Fibroblast of skin of left biceps (primary cell): ENCODE measurements at regions not wholly inside any gene's neighbourhood (a gene's known extent, or its start where the extent isn't known, plus 50 kb on each side); places are given as distances from the start of the nearest gene placed in this dataset.
A peak's percentile ranks its signal among the peaks of the same experiment; 100 is the strongest.

Experiments
- DNase-seq, 2 experiments: peaks; one replicate each; pipeline ENCODE4 v3.0.0-alpha.2; 2013; ENCODE audit warnings: low read depth in 2 of 2

DNA sequence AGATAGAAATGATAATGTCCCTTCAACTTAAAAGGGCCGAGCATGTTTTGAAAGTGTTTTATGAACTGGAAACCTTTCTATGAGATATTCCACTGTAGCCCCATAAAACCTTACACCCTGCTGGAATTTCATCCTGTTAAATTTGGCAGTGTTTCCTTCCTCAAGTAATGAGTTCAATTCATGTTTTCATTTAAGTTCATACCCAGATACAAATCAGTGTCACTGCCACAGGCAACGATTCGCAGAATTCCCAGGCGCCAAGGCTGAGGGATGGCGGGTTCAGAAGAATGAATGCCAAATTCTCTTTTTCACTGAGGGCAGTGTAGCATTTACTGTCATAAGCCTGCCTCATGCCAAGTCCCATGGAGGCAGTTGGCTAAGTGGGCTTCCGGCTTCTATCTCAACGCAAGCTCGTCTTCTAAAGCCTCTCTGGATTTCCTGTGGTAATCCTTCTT is 511.8 kb upstream of the ID4 start:
- DNase-seq = no peak

- DNase-seq = peak; percentile 28 to 39
These were observed 509.9 kb upstream of the ID4 start for GRCh38 chr6:19327241-19327640.

DNA sequence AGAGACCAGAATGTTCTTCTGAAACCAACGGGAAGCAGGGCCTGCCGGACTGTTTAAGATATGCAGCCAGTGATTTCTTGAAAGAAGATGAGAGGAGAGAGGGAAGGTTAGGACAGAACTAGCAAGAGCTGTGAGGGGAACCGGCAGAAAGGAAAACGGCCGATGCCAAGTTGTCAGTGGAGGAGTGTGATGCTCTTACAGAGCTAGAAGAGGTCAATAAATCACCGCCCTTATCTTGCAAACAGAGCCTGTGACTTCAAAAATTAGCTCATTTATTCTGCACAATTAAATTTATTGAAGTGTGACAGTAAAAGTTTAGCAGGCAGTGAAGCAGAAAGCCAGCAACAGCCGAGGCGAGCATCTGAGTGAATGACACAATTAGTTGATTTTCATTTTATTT is 509.5 kb upstream of the ID4 start:
- no peak for DNase-seq

- DNase-seq = no peak
These were observed 508.1 kb upstream of the ID4 start for GRCh38 chr6:19329078-19329477.

GRCh38 chr6:19331089-19331488 is 506.1 kb upstream of the ID4 start:
- no peak for DNase-seq

GRCh38 chr6:19332806-19333460 is 504.2 kb upstream of the ID4 start:
- no peak for DNase-seq

DNA sequence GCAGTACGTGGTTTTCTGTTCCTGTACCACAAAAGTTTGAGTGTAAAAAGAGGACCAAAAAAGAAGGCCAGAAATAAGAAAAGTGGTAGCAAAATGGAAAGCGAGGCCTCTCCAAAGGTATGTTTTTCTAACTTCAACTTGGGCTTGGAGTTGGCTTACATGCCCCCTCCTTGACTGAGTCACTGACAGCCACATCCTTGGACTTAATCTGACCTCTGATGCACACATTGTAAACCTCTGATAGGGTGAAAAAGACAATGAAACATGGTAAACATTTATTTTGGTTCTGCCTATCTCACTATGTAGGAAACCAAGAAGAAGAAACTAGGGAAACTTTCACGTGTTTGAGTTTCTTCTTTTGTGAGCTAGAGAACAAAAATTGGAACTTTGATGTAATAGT is 503.2 kb upstream of the ID4 start:
- no peak for DNase-seq

DNA sequence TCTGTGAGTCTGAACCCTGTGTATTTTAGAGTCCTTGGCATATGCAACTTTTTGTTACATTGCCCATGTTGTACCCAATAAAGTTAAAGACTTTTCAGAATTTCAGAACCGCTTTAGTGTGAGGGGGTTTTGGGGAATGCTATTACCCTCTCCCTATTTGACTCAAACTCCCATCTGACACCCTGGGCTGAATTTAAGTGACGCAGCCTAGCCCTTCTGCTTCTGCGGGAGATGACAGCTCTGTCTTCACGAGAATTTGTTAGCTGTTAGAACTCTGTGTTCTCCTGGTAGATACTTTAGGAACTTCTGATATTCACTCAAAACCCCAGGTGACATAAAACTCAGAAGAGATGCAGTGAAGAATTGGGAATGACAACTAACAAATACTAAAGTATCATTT is 500.6 kb upstream of the ID4 start:
- no peak for DNase-seq

- no peak for DNase-seq
These were observed 500.1 kb upstream of the ID4 start for GRCh38 chr6:19337101-19337500.

DNA sequence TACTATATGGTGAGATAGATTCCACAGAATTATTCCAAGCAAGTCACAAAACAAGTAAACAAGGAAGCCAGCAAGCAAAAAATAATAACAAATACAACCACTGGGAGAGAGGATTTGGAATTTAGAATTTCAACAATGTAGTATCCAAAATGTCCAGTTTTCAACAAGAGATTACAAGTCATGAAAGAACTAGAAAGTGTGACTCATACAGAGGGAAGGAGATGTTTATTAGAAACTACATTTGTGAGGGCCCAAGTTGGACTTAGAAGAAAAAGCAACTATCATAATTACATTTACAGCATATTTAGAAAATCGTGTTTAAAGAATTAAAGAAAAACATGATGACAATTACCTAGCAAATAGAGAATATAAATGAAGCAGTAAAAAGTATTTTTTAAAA is 494.6 kb upstream of the ID4 start:
- DNase-seq = no peak

DNA sequence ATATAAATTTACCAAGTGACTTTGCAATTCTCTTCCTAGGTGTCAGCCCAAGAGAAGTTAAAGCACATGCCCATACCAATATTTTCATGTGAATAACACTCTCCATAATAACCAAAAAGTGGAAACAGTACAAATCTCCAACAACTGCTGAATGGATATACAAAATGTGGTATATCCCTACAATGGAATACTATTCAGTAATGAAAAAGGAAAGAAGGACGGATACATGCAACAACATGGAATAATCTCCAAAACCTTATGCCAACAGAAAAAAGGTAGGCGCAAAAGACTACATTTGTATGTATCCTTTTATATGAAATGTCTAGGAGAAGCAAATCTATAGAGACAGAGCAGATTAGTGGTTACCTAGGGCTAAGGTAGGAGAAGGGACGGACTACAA is 487.7 kb upstream of the ID4 start:
- no peak for DNase-seq

- DNase-seq = no peak
These were observed 483.0 kb upstream of the ID4 start for GRCh38 chr6:19354181-19354580.

DNA sequence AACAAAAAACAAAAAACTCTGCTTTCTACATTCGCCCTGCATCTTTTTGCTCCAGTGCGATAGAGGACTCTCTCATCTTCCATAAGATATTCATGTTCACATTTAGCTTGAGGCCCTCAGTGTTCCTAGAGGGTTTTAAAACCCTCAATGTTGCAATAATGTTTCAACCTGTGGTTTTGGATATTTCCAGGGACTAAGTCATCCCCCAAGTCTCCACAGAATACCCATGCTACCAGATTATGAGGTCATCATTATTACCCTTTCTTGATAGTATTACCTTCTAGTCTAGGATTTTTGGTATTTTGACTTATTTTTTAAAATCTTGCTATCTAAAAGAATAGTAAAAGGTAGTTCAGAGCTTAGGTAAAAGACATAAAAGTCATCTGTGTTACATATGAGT is 480.5 kb upstream of the ID4 start:
- DNase-seq = no peak

- DNase-seq = no peak
These were observed 474.8 kb upstream of the ID4 start for GRCh38 chr6:19362396-19362795.

GRCh38 chr6:19368511-19368910 is 468.7 kb upstream of the ID4 start:
- DNase-seq = no peak

GRCh38 chr6:19369785-19370184 is 467.4 kb upstream of the ID4 start:
- no peak for DNase-seq

DNA sequence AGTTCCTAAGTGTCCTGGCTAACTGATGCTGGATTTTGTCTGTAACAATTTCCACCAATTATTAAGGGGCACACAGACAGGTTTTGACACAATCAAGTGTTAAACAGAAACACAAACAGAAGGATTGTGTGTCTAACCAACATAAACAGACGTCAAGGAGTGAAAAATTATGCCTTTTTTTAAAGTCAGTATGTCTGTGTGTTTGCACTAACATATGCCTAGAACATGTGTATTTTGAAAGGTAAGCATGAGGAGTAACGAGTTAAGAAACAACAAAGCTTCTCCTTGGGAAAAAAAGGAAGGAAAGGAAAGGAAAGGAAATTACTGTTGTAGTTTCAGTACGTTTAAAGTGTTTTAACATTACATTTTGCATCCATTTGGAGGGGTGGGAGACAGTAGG is 466.3 kb upstream of the ID4 start:
- no peak for DNase-seq

DNA sequence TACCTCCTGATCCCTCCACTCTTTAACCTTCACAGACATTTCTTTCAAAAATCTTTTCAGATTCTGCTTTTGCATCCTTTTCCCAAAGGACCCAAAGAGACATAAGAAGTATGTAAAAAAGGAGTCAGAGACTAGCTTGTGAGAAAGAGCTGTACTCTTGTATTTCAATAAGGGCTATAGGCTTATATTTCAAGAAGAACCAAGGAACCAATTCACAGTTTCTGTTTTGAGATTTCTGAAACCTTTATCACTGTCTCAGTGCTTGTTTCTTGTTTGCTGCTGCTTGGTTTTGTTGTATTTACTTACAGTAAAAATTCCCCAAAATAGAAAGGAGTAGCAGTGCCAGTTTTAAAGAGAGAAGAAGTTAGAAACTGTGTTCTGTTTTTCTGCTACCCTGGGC is 461.6 kb upstream of the ID4 start:
- DNase-seq = no peak

DNA sequence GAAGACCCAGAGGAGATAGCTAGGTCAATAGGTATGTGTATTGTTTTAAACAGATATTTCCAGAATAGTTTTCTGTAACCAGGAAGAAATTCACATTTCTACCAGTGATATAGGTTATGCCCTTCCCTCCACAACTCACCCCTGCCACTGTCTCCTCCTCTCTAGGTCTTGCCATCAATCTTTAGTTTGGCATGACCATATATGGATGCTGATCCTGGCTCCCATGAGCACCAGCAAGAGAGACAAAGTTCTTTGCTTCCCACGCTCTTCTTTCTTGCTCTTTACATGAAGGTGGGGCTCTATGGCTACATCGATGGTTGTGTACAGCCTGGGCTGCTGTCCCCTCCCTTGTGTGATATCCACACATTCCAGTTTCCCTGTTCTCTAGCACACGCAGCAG is 459.4 kb upstream of the ID4 start:
- no peak for DNase-seq

- DNase-seq = no peak
These were observed 456.9 kb upstream of the ID4 start for GRCh38 chr6:19380293-19380692.

GRCh38 chr6:19382676-19383075 is 454.5 kb upstream of the ID4 start:
- no peak for DNase-seq

- DNase-seq = no peak
These were observed 445.2 kb upstream of the ID4 start for GRCh38 chr6:19391926-19392325.

- no peak for DNase-seq
These were observed 443.1 kb upstream of the ID4 start for GRCh38 chr6:19394051-19394450.

- DNase-seq = no peak
These were observed 442.5 kb upstream of the ID4 start for GRCh38 chr6:19394687-19395086.
